ENCODE measurements at regions not wholly inside any gene's neighbourhood (a gene's known extent, or its start where the extent isn't known, plus 50 kb on each side); places are given as distances from the start of the nearest gene placed in this dataset.
"Not testable (repeated sequence)": the region's sequence is repeated elsewhere in the genome, so short reads cannot be mapped to it uniquely, and the experiment has no call there.

DNA sequence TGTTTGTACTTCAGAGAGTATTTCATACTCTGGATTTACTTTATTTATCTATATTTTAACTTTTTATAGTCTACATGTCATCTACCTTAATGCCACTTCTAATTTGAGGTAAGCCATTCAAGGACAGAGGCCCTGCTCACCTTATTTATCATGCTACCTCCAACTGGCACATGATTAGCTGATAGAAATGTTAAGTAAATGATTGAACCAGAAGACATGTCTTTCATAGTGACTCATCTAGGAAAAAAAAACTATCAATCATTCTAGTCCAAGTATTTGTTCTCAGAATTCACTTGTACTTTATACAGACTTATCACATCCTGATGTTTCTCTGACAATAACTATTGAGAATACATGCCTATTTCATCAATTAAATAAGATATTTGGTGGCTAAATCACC lies 856.3 kb downstream of the XPNPEP1 start:
- H3K27ac ChIP-seq, result no peak overlapping the region
- TF ChIP-seq POLR2A (IDR thresholded peaks at IDR 0.05), result no peak
- TF ChIP-seq, protein P1, sequence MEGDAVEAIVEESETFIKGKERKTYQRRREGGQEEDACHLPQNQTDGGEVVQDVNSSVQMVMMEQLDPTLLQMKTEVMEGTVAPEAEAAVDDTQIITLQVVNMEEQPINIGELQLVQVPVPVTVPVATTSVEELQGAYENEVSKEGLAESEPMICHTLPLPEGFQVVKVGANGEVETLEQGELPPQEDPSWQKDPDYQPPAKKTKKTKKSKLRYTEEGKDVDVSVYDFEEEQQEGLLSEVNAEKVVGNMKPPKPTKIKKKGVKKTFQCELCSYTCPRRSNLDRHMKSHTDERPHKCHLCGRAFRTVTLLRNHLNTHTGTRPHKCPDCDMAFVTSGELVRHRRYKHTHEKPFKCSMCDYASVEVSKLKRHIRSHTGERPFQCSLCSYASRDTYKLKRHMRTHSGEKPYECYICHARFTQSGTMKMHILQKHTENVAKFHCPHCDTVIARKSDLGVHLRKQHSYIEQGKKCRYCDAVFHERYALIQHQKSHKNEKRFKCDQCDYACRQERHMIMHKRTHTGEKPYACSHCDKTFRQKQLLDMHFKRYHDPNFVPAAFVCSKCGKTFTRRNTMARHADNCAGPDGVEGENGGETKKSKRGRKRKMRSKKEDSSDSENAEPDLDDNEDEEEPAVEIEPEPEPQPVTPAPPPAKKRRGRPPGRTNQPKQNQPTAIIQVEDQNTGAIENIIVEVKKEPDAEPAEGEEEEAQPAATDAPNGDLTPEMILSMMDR (IDR thresholded peaks at IDR 0.05), result no peak
- no peak for TF ChIP-seq EP300 (IDR thresholded peaks at IDR 0.05)
- no peaks in the 10 kb centered on the region for H3K27me3 ChIP-seq
- no peaks in the 10 kb centered on the region for H3K4me1 ChIP-seq (ENCODE audit: insufficient read depth)
- H3K4me3 ChIP-seq, result no peak overlapping the region
- intact Hi-C loops (cut with DNase I), result no loop called here
- DNase-seq, result no peak
- no peaks in the 10 kb centered on the region for H3K36me3 ChIP-seq
- no peaks in the 10 kb centered on the region for H3K9me3 ChIP-seq

DNA sequence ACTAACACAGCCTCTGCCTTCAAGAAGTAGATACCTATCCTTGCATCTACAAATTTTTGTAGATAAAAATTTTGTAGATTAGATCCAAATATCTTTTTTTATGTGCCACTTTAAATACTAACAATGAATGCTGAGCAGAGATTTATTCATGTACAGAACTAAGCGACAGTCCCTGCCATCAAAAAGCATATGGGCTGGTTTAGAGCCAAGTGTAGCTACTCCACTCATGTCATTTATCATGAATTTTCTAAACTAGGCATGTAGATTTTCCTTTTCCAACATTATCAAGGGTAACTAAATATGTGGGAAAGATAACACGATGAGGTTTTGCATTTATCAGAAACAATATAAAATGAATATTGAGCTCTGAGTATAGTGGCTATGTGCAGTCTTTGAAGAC lies 857.5 kb downstream of the XPNPEP1 start:
- Histone ChIP-seq H3K27ac (no peak overlapping the region), H3K27me3 (no peaks in the 10 kb centered on the region), H3K4me3 (no peak overlapping the region), H3K36me3 (no peaks in the 10 kb centered on the region), H3K4me1 (ENCODE audit: insufficient read depth) (no peaks in the 10 kb centered on the region), H3K9me3 (no peaks in the 10 kb centered on the region)
- intact Hi-C loops (cut with DNase I), result no loop called here
- 50 to 73% (median 52%) methylated on average over 2 of the region's 2 CpGs for WGBS, 3 donors
- TF ChIP-seq EP300 (IDR thresholded peaks at IDR 0.05) (no peak), POLR2A (IDR thresholded peaks at IDR 0.05) (no peak)
- TF ChIP-seq, protein P1 (IDR thresholded peaks at IDR 0.05), result no peak
- no peak for DNase-seq

DNA sequence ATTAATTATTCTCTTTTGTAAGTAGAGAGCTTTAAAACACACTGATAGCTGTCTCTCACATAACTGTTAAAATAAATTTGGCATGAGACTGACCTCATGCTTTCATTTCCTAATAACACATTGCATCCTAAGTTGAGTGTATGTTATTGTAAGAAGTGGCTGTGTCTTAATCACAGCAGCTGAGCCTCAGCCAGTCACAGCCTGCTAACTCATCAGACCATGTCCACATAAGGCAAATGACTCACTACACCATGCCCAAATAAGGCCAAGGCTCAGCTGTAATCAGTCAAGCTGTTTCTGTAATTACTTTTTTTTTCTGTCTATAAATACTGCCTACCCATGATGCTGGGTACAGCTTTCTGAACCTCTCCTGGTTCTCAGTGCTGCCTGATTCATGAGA lies 860.9 kb downstream of the XPNPEP1 start:
- DNase-seq, result no peak
- TF ChIP-seq POLR2A (IDR thresholded peaks at IDR 0.05) (no peak), EP300 (IDR thresholded peaks at IDR 0.05) (no peak)
- TF ChIP-seq, protein P1 (IDR thresholded peaks at IDR 0.05), result no peak
- H3K4me3 ChIP-seq, result no peak overlapping the region
- no peaks in the 10 kb centered on the region for H3K4me1 ChIP-seq (ENCODE audit: insufficient read depth)
- H3K27me3 ChIP-seq, result no peaks in the 10 kb centered on the region
- H3K36me3 ChIP-seq, result no peaks in the 10 kb centered on the region
- intact Hi-C loops (cut with DNase I), result no loop called here
- no peaks in the 10 kb centered on the region for H3K9me3 ChIP-seq
- H3K27ac ChIP-seq, result no peak overlapping the region

DNA sequence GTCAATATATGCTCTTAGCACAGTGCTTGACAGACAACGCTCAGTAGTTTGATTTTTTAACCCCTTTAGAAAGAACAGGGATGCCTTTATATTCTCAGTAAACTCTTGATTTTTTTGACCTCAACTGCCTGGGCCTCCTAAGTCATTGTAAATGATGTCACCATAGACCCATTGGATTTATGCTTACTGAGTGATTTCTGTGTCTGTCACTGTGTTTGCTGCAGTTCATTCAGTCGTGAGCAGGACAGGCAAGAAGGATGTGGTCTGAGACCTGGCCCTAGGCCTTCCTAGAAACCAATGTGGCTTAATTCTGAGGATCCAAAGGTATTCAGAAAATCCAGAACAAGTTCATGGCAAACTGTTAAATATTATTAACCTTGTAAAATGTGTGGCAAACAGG lies 868.1 kb downstream of the XPNPEP1 start:
- TF ChIP-seq, protein P1 (IDR thresholded peaks at IDR 0.05), result no peak
- no peak for TF ChIP-seq EP300 (IDR thresholded peaks at IDR 0.05)
- no peak for TF ChIP-seq POLR2A (IDR thresholded peaks at IDR 0.05)
- no peak overlapping the region for H3K27ac ChIP-seq
- no peak for DNase-seq
- no peaks in the 10 kb centered on the region for H3K36me3 ChIP-seq
- no peak overlapping the region for H3K4me3 ChIP-seq
- no peaks in the 10 kb centered on the region for H3K27me3 ChIP-seq
- no peaks in the 10 kb centered on the region for H3K4me1 ChIP-seq (ENCODE audit: insufficient read depth)
- intact Hi-C loops (cut with DNase I), result no loop called here
- no peaks in the 10 kb centered on the region for H3K9me3 ChIP-seq
- WGBS, 3 donors, result 87 to 94% (median 88%) methylated on average over 2 of the region's 2 CpGs

DNA sequence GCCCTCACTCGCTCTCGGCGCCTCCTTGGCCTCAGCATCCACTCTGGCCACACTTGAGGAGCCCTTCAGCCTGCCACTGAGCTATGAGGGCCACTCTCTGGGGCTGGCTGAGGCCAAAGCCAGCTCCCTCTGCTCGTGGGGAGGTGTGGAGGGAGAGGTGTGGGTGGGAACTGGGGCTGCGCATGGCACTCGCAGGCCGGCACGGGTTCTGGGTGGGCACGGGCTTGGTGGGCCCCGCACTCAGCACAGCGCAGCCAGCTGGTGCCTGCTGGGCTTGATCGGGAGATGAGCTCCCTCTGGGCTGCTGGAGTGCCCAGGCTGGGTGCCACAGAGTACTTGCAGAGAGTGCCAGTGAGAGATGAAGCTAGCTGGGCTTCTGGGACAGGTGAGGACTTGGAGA lies 875.5 kb downstream of the XPNPEP1 start:
- intact Hi-C loops (cut with DNase I), result no loop called here
- TF ChIP-seq POLR2A (IDR thresholded peaks at IDR 0.05) (no peak), EP300 (IDR thresholded peaks at IDR 0.05) (no peak)
- TF ChIP-seq, protein P1 (IDR thresholded peaks at IDR 0.05), result no peak
- no peak for DNase-seq
- 91 to 98% (median 93%) methylated on average over 12 of the region's 12 CpGs for WGBS, 3 donors
- Histone ChIP-seq H3K9me3 (no peaks in the 10 kb centered on the region), H3K27ac (no peak overlapping the region), H3K4me1 (ENCODE audit: insufficient read depth) (no peaks in the 10 kb centered on the region), H3K36me3 (no peaks in the 10 kb centered on the region), H3K27me3 (no peaks in the 10 kb centered on the region), H3K4me3 (no peak overlapping the region)

DNA sequence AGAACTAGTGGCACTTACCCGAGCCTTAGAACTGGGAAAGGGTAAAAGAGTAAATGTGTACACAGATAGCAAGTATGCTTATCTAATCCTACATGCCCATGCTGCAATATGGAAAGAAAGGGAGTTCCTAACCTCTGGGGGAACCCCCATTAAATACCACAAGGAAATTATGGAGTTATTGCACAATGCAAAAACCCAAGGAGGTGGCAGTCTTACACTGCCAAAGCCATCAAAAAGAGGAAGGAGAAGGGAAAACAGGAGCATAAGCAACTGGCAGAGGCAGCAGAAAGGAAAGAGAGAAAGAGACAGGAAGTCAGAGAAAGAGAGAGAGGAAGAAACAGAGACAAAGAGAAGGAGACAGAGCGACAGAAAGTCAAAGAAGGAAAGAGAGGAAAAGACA lies 876.9 kb downstream of the XPNPEP1 start:
- 83 to 88% (median 86%) methylated on average over 2 of the region's 2 CpGs for WGBS, 3 donors

More for the DNA sequence above, 876.9 kb downstream of the XPNPEP1 start:
- DNase-seq; H3K27ac ChIP-seq; H3K27me3 ChIP-seq; H3K4me3 ChIP-seq; H3K4me1 ChIP-seq (ENCODE audit: insufficient read depth); intact Hi-C loops (cut with DNase I); H3K36me3 ChIP-seq; H3K9me3 ChIP-seq: not testable (repeated sequence)

Data from ovary (tissue), 7 donors.